Esophagus squamous epithelium (tissue), 4 donors: ENCODE measurements at regions not wholly inside any gene's neighbourhood (a gene's known extent, or its start where the extent isn't known, plus 50 kb on each side); places are given as distances from the start of the nearest gene placed in this dataset.

ENCODE experiments used
- CTCF ChIP-seq, 6 experiments: fragments of 450-650 bp in 4 of 6; fragments of 200-600 bp in 2 of 6; sonication (generic) in 2 of 6; IDR thresholded peaks; one replicate each; pipeline ENCODE4 v1.5.1; 2016 to 2019; ENCODE audit warnings: antibody characterized with exemption in 6 of 6, mild to moderate bottlenecking in 4 of 6, moderate library complexity in 4 of 6
- POLR2A ChIP-seq, 4 donors: fragments of 450-650 bp; IDR thresholded peaks; one replicate each; pipeline ENCODE4 v1.6.1; 2017; ENCODE audit warnings: antibody characterized with exemption in 4 of 4, mild to moderate bottlenecking in 4 of 4, moderate library complexity in 3 of 4

GRCh38 chr5:8844847-8845246, 701.0 kb downstream of the SEMA5A start:
- TF ChIP-seq CTCF (IDR thresholded peaks at IDR 0.05) (no peak), POLR2A (IDR thresholded peaks at IDR 0.05) (no peak)
